Small intestine (tissue), 7 donors: ENCODE measurements at regions not wholly inside any gene's neighbourhood (a gene's known extent, or its start where the extent isn't known, plus 50 kb on each side); places are given as distances from the start of the nearest gene placed in this dataset.

Experiments used
- DNase-seq, 2 donors: peaks; one replicate each; pipeline versions ENCODE4 v3.0.0 to v3.0.0-alpha.2; 2013
- FAIRE-seq: peaks from 2 replicates; lab custom pipeline; 2012; peaks lifted over from hg19 to GRCh38; lab: Jason Lieb, UNC
- H3K27ac ChIP-seq, 3 donors: one replicate each; pipeline ENCODE4 v1.5.1; 2013; ENCODE audit warnings: low read length in 2 of 3, mild to moderate bottlenecking in 2 of 3, control low read depth in 1 of 3, inconsistent platforms in 1 of 3, low read depth in 1 of 3, moderate library complexity in 1 of 3
- H3K27me3 ChIP-seq, 3 donors: one replicate each; pipeline ENCODE4 v1.6.1; 2013; ENCODE audit warnings: low read length in 3 of 3, inconsistent platforms in 1 of 3; ENCODE audit not compliant: control insufficient read depth in 3 of 3, insufficient read depth in 3 of 3
- H3K36me3 ChIP-seq, 3 donors: one replicate each; pipeline ENCODE4 v1.6.1; 2013; ENCODE audit warnings: low read length in 3 of 3, inconsistent platforms in 1 of 3, low read depth in 1 of 3, mild to moderate bottlenecking in 1 of 3, moderate library complexity in 1 of 3; ENCODE audit not compliant: control insufficient read depth in 3 of 3, insufficient read depth in 2 of 3
- H3K4me1 ChIP-seq, 3 donors: one replicate each; pipeline ENCODE4 v1.6.1; 2013; ENCODE audit warnings: low read length in 2 of 3, inconsistent platforms in 1 of 3, low read depth in 1 of 3, mild to moderate bottlenecking in 1 of 3, moderate library complexity in 1 of 3; ENCODE audit not compliant: control insufficient read depth in 3 of 3, insufficient read depth in 2 of 3
- H3K4me3 ChIP-seq, 3 donors: one replicate each; pipeline ENCODE4 v1.5.1; 2013; ENCODE audit warnings: low read length in 3 of 3, control low read depth in 1 of 3, inconsistent platforms in 1 of 3, low read depth in 1 of 3, mild to moderate bottlenecking in 1 of 3, moderate library complexity in 1 of 3
- H3K9me3 ChIP-seq, 2 donors: one replicate each; pipeline ENCODE4 v1.6.1; 2013; ENCODE audit warnings: low read depth in 1 of 2, low read length in 1 of 2; ENCODE audit not compliant: control insufficient read depth in 2 of 2, insufficient read depth in 1 of 2
- WGBS, 3 donors: extraction: QIAGEN DNeasy Blood & Tissue Kit; methylation state at CpG; one replicate each; pipeline ENCODE4 v1.1.7; 2013; 5-methylcytosine and 5-hydroxymethylcytosine counted together
- donor health status: healthy with polysubstance abuse.
- donor health status: control.
- donor health status: control.
- donor health status: Bipolar disorder and iron deficiency.
- donor health status: healthy.

DNA sequence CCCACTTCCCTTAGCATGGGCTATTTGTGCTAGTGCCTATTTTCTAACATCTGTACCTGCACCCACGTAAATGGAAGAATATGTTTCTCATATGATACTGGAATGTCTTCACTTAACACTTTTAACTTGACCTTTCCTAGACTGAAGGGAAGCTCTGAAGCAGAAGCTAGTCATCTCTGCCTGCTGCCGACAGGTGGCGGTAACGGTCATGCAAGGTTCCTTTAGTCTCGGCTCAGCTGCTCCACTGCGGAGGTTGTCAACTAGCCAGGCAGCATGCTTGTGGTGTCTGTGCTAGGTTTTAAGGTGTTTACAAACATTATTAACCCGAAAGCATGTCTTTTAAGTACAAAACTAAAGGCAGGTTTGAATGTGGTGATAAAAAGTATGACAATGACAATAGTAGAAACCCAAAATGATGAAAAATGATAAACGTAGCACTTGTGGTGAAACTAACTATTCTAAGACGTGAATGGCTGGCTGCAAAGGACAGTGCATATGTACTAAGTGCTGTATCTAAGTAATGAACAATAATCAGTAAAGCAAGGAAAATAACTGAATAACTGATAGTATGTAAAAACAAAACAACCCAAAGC, 117.2 kb downstream of the GRIN2B start:
- no peak for FAIRE-seq
- WGBS, 3 donors: 17 to 20% (median 18%) methylated on average over 9 of the region's 9 CpGs

GRCh38 chr12:13857750-13858149, 123.7 kb downstream of the GRIN2B start:
- Histone ChIP-seq H3K4me3 (no peak overlapping the region), H3K9me3 (no peaks in the 10 kb centered on the region), H3K27me3 (no peaks in the 10 kb centered on the region), H3K27ac (no peak overlapping the region), H3K36me3 (no peaks in the 10 kb centered on the region), H3K4me1 (no peaks in the 10 kb centered on the region)
- FAIRE-seq (no peak), DNase-seq (no peak)
- 61 to 74% (median 73%) methylated on average over 5 of the region's 5 CpGs for WGBS, 3 donors

More for the DNA sequence above, 117.2 kb downstream of the GRIN2B start:
- Histone ChIP-seq H3K27me3 (no peaks in the 10 kb centered on the region), H3K4me3 (no peak overlapping the region), H3K36me3 (no peaks in the 10 kb centered on the region), H3K4me1 (peaks cover 0 to 6% (median 0%) of the 10 kb centered on the region in 3 donors), H3K27ac (no peak overlapping the region), H3K9me3 (no peaks in the 10 kb centered on the region)
- peak; percentile 80 to 83 for DNase-seq

DNA sequence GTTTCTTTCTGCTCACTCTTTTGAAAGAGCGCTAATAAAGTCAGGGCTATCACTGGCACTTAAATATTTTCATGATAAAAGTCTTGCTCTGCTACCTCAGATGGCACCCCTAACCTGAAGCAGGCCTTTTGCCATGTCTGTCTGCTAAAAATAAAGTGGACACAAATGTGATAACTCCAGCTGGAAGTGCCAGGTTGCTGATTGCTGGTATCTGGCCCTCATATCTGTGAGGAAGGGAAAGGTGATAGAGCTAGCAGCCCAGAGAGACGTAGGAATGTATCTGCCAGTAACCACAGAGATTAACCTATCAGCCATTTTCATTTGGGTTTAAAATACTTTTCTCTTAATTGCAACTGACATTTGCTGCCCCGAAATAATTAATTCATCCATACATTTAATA, 127.9 kb downstream of the GRIN2B start:
- Histone ChIP-seq H3K36me3 (no peaks in the 10 kb centered on the region), H3K4me3 (no peak overlapping the region), H3K9me3 (no peaks in the 10 kb centered on the region), H3K4me1 (no peaks in the 10 kb centered on the region), H3K27me3 (peaks cover 0 to 2% (median 0%) of the 10 kb centered on the region in 3 donors), H3K27ac (no peak overlapping the region)
- DNase-seq: no peak
- 79 to 84% (median 81%) methylated on average over 3 of the region's 3 CpGs for WGBS, 3 donors
- no peak for FAIRE-seq

DNA sequence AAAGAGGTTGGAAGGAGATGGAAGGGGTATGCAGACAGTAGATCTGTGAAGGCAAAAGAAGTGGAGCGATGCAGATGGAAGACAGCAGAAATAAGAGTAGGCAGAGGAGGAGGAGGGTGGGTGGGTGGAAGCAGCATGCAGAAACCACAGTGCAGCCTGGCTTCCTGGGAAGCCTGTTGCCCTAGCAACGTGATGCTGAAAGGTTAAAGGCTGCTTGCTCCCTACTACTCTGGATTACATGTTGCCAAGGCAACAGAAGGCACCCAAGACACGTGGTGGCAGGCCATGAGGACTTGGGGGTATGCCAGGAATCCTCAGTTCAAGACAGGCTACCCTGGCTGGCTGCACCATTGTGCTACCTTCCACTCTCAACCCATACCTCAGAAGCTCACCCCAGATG, 129.6 kb downstream of the GRIN2B start:
- no peaks in the 10 kb centered on the region for H3K36me3 ChIP-seq
- DNase-seq (no peak), FAIRE-seq (no peak)
- H3K27ac ChIP-seq: no peak overlapping the region
- peaks cover 0 to 12% (median 0%) of the 10 kb centered on the region in 3 donors for H3K27me3 ChIP-seq
- 16 to 26% (median 23%) methylated on average over 3 of the region's 3 CpGs for WGBS, 3 donors
- no peaks in the 10 kb centered on the region for H3K9me3 ChIP-seq
- H3K4me1 ChIP-seq: no peaks in the 10 kb centered on the region
- H3K4me3 ChIP-seq: no peak overlapping the region

- no peaks in the 10 kb centered on the region for H3K4me1 ChIP-seq
- peaks cover 0 to 12% (median 0%) of the 10 kb centered on the region in 3 donors for H3K27me3 ChIP-seq
- FAIRE-seq: no peak
- no peak overlapping the region for H3K27ac ChIP-seq
- H3K9me3 ChIP-seq: no peaks in the 10 kb centered on the region
- 77 to 83% (median 81%) methylated on average over 3 of the region's 3 CpGs for WGBS, 3 donors
- DNase-seq: no peak
- no peaks in the 10 kb centered on the region for H3K36me3 ChIP-seq
- no peak overlapping the region for H3K4me3 ChIP-seq
Measured at GRCh38 chr12:13849456-13849855, 131.9 kb downstream of the GRIN2B start.

DNA sequence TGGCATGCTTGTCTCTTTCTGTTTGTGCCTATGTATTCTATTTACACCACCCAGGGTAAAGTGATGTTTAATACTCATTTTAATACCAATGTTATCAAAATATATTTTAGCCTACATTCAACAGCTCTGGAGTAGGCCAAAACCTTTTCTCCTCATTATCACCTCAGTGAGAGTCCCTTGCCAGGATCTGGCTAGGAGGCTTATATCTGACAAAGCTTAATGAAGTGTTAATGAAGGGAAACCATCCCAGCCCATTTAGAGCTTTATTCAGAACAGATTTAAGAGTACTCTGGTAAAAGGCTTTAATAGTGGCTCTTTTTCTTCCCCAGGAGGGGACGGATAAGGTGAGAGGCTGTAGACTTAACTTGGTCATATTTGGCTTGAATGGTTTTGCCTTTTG, 137.6 kb downstream of the GRIN2B start:
- Histone ChIP-seq H3K27me3 (peaks cover 0 to 10% (median 0%) of the 10 kb centered on the region in 3 donors), H3K9me3 (no peaks in the 10 kb centered on the region), H3K4me1 (no peaks in the 10 kb centered on the region), H3K36me3 (no peaks in the 10 kb centered on the region), H3K27ac (no peak overlapping the region), H3K4me3 (no peak overlapping the region)
- DNase-seq (no peak), FAIRE-seq (no peak)
- WGBS, 3 donors: 76 to 93% (median 77%) methylated on average over 1 of the region's 1 CpG

GRCh38 chr12:13841358-13841757, 140.0 kb downstream of the GRIN2B start:
- H3K36me3 ChIP-seq: no peaks in the 10 kb centered on the region
- FAIRE-seq: no peak
- no peaks in the 10 kb centered on the region for H3K9me3 ChIP-seq
- H3K4me1 ChIP-seq: no peaks in the 10 kb centered on the region
- H3K27ac ChIP-seq: no peak overlapping the region
- no peak for DNase-seq
- WGBS, 3 donors: 79 to 90% (median 81%) methylated on average over 7 of the region's 7 CpGs
- no peak overlapping the region for H3K4me3 ChIP-seq
- H3K27me3 ChIP-seq: no peaks in the 10 kb centered on the region

DNA sequence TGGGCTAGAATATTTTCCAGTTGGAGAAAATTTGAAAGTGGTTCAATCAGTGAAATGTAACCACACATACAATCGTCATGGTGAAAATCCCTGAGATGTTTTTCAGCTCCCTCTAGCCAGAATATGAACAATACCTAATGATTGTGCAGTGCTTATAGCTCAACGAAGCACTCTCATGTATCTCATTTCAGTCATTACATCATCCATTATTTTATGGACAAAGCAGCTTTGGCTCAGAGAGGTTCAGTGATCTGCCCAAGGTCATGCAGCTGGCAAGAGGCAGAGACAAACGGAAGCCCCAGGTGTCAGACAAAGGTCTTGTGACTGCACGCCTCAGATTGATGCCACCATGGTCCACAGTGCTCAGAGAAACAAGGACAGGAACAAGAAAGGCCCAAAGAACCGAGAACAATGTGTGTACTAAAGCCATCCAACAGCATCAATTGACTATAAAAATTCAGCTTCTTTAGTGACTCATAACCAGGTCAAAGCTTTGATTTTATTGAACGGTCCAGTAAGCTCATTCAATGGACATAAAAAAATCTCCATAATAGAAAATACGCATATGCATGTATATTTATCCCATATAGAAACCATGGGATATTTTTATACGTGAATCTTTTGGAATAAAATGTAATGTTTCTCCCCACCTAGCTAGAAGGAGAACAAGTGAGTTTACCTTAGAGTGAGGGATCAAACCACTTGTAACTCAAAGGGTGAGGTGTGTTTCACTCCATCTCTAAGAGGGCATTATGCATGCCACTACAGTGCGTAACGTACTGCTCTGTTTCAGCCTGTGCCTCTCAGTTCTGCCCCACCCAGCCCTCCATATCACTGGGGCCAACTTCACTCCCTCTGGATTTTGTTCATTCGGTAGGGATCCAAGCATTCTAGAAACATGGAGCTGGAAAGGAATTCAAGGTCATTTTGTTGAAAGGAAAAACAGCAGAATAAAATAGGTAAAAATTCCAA, 141.8 kb downstream of the GRIN2B start:
- no peaks in the 10 kb centered on the region for H3K27me3 ChIP-seq
- H3K4me3 ChIP-seq: no peak overlapping the region
- no peaks in the 10 kb centered on the region for H3K36me3 ChIP-seq
- no peak for FAIRE-seq
- H3K27ac ChIP-seq: no peak overlapping the region
- no peaks in the 10 kb centered on the region for H3K4me1 ChIP-seq
- no peak for DNase-seq
- 72 to 80% (median 72%) methylated on average over 11 of the region's 11 CpGs for WGBS, 3 donors
- no peaks in the 10 kb centered on the region for H3K9me3 ChIP-seq
